ENCODE measurements at regions not wholly inside any gene's neighbourhood (a gene's known extent, or its start where the extent isn't known, plus 50 kb on each side); places are given as distances from the start of the nearest gene placed in this dataset.

DNA sequence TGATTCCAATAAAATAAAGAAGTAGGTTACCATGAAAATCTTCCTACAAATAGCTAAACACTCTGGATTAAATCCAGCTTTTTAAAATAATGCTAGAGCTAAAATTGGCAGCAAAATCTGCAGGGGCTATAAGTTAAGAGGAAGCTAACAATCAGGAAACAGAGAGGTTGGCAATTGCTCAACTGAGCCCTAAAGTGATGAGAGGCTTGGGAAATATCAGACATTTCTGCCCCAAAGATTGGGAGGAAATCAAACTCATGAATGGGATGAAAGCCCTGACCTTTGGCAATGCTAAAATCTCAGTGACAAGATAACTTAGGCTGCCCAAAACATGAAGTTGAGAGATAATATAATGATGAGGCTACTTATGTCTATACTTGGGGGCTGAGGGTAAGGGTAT lies 1437.9 kb downstream of the EFNB2 start:
- peaks cover 3% of the 10 kb centered on the region for H3K27me3 Mint-ChIP-seq
- no peaks in the 10 kb centered on the region for H3K36me3 Mint-ChIP-seq (ENCODE audit: low read depth)
- intact Hi-C loops (cut with micrococcal nuclease), result no loop called here
- ChIA-PET CTCF (no interaction called here), POLR2A (no interaction called here)
- ATAC-seq, result no peak
- H3K4me1 Mint-ChIP-seq (ENCODE audit: low read depth), result no peaks in the 10 kb centered on the region
- no peak for DNase-seq
- TF ChIP-seq, protein P1, sequence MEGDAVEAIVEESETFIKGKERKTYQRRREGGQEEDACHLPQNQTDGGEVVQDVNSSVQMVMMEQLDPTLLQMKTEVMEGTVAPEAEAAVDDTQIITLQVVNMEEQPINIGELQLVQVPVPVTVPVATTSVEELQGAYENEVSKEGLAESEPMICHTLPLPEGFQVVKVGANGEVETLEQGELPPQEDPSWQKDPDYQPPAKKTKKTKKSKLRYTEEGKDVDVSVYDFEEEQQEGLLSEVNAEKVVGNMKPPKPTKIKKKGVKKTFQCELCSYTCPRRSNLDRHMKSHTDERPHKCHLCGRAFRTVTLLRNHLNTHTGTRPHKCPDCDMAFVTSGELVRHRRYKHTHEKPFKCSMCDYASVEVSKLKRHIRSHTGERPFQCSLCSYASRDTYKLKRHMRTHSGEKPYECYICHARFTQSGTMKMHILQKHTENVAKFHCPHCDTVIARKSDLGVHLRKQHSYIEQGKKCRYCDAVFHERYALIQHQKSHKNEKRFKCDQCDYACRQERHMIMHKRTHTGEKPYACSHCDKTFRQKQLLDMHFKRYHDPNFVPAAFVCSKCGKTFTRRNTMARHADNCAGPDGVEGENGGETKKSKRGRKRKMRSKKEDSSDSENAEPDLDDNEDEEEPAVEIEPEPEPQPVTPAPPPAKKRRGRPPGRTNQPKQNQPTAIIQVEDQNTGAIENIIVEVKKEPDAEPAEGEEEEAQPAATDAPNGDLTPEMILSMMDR (IDR thresholded peaks at IDR 0.05), result no peak
- no peak overlapping the region for H3K27ac Mint-ChIP-seq
- no peak overlapping the region for H3K4me3 Mint-ChIP-seq
- no peaks in the 10 kb centered on the region for H3K9me3 Mint-ChIP-seq

DNA sequence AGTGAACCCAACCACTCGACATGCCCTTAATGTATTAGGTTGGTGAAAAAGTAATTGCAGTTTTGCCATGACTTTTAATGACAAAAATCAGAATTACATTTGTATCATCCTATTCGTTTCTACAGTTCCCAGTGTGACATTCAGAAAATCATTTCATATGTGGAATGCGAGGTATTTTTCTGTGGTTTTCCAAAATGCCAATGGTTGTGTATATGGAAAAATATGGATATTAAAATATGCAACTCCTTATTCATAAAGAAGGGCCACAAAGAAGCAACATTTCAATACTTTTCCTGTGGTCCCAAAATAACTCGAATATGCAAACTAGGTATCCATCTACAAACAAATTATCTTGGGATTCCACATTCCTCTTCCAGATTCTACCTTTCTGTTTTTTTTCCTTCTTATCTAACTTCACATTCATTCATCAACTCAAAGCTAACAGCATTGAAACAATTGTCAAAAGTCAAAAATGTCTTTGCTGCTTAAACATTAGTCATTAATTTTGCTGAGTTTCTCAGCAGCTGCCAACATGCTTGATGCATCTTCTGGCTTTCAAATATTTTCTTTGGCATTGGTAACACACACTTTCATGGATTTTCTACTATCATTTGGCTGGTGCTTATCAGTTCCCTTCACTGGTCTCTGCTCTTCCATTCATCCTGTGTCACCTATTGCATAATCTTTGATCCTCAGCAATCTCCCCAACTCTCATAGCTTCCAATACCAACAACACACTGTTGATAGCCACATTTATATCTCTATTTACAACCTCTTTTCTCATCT lies 1445.4 kb downstream of the EFNB2 start:
- ChIA-PET POLR2A (interaction anchor here (0.9 kb wide), 1 partner anchor 14 kb away, joined by 3 read pairs; no protein-coding TSS in a partner anchor), CTCF (no interaction called here)
- Mint-ChIP-seq H3K4me1 (ENCODE audit: low read depth) (no peaks in the 10 kb centered on the region), H3K27ac (no peak overlapping the region), H3K9me3 (no peaks in the 10 kb centered on the region), H3K4me3 (no peak overlapping the region), H3K27me3 (peaks cover 2% of the 10 kb centered on the region), H3K36me3 (ENCODE audit: low read depth) (no peaks in the 10 kb centered on the region)
- intact Hi-C loops (cut with micrococcal nuclease), result no loop called here
- ATAC-seq (no peak), DNase-seq (no peak)
- TF ChIP-seq, protein P1 (IDR thresholded peaks at IDR 0.05), result no peak

DNA sequence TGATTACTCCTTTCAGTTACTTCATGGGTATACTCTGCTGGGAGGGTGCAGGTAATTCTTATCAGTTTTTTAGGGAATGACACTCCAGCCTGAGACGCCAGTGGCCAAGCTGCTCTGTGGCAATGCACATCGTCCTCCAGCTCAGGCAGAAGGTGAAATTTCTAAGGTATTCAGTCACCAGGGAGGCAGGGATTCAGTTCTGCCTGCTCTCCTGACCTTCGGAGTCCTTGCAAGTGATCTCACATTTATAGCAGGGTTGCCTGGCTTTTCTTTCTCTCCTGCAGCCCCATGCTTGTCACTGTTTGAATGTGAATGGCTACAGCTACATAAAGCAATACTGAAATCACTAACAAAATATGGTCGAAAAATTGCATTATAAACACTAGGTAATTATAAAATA lies 1447.5 kb downstream of the EFNB2 start:
- ATAC-seq (no peak), DNase-seq (no peak)
- TF ChIP-seq, protein P1 (IDR thresholded peaks at IDR 0.05), result no peak
- no peaks in the 10 kb centered on the region for H3K9me3 Mint-ChIP-seq
- ChIA-PET CTCF (no interaction called here), POLR2A (no interaction called here)
- H3K4me1 Mint-ChIP-seq (ENCODE audit: low read depth), result no peaks in the 10 kb centered on the region
- H3K27me3 Mint-ChIP-seq, result no peaks in the 10 kb centered on the region
- no peaks in the 10 kb centered on the region for H3K36me3 Mint-ChIP-seq (ENCODE audit: low read depth)
- H3K27ac Mint-ChIP-seq, result no peak overlapping the region
- no peak overlapping the region for H3K4me3 Mint-ChIP-seq
- intact Hi-C loops (cut with micrococcal nuclease), result no loop called here

DNA sequence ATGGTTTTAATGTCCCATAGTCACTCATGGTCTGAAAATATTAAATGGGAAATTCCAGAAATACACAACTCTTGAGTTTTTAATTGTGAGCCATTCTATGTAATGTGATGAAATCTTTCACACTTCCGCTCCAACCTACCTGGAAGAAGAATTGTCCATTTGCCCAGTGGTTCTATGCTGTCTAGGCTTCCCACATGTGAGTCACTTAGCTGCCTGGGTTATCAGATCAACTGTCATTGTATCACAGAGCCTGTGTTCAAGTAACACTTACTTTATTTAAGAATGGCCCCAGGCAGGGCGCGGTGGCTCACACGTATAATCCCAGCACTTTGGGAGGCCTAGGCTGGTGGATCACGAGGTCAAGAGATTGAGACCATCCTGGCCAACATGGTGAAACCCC lies 1450.5 kb downstream of the EFNB2 start:
- DNase-seq, result no peak
- Mint-ChIP-seq H3K9me3 (no peaks in the 10 kb centered on the region), H3K36me3 (ENCODE audit: low read depth) (no peaks in the 10 kb centered on the region), H3K27ac (no peak overlapping the region), H3K4me3 (no peak overlapping the region), H3K4me1 (ENCODE audit: low read depth) (no peaks in the 10 kb centered on the region), H3K27me3 (no peaks in the 10 kb centered on the region)
- ATAC-seq, result no peak
- CTCF ChIA-PET, result no interaction called here
- intact Hi-C loops (cut with micrococcal nuclease), result no loop called here
- POLR2A ChIA-PET, result interaction anchor here (1.3 kb wide), 1 partner anchor 332 kb away, joined by 3 read pairs; no protein-coding TSS in a partner anchor
- TF ChIP-seq, protein P1 (IDR thresholded peaks at IDR 0.05), result no peak

DNA sequence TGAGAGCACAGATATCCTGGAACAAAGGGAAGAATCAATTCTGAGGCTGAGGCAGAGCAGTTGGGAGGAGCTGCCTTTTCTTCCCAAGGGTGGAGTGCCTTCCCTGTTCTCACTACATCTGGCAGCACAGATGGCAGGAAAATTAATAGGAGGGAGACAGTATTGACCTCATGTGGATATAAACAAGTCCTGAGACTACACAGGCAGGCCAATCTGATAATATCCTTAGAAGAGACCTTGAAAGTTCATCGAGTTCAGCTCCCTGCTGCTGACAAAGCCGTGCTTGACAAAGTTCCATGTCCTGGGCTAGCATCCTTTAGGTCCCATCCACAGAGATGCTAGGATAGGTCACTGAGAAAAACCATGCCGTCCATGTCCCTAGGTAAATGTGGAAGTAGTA lies 1451.5 kb downstream of the EFNB2 start:
- H3K36me3 Mint-ChIP-seq (ENCODE audit: low read depth), result no peaks in the 10 kb centered on the region
- no peaks in the 10 kb centered on the region for H3K4me1 Mint-ChIP-seq (ENCODE audit: low read depth)
- H3K4me3 Mint-ChIP-seq, result no peak overlapping the region
- H3K27ac Mint-ChIP-seq, result no peak overlapping the region
- intact Hi-C loops (cut with micrococcal nuclease), result no loop called here
- TF ChIP-seq, protein P1 (IDR thresholded peaks at IDR 0.05), result no peak
- ChIA-PET POLR2A (interaction anchor here (1.3 kb wide), 1 partner anchor 331 kb away, joined by 3 read pairs; no protein-coding TSS in a partner anchor), CTCF (no interaction called here)
- DNase-seq (no peak), ATAC-seq (no peak)
- H3K9me3 Mint-ChIP-seq, result no peaks in the 10 kb centered on the region
- H3K27me3 Mint-ChIP-seq, result no peaks in the 10 kb centered on the region

All from activated CD8-positive, alpha-beta T cell treated with anti-CD3 and anti-CD28 coated beads for 36 hours (primary cell).